ENCODE measurements at regions not wholly inside any gene's neighbourhood (a gene's known extent, or its start where the extent isn't known, plus 50 kb on each side); places are given as distances from the start of the nearest gene placed in this dataset.

DNA sequence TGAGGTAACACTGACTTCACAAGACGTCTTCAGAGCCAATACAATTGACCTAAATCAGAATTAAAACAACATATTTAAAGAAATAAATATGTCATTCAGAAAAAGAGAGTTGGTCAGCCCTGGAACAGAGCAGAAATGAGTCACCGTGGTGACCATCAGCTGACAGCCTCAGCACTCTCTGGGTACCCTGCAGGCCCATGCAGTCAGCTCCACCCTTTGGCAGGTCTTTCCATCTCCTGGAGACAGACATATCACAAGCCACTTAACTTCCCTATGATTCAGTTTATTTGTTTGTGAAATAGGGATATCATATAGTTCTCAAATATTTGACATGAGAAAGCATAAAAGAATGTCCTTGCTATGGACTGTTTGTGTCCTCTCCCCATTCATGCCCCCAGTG is 151.6 kb upstream of the MEF2C start:
- TF ChIP-seq TCF4 (CRISPR knock-in tag; IDR thresholded peaks at IDR 0.05; ENCODE audit: borderline replicate concordance) (no peak), ZNF8 (CRISPR knock-in tag; IDR thresholded peaks at IDR 0.05) (no peak), PPARA (CRISPR knock-in tag; IDR thresholded peaks at IDR 0.05; ENCODE audit: borderline replicate concordance) (no peak), ESRRG (CRISPR knock-in tag; IDR thresholded peaks at IDR 0.05) (no peak), ZC3H10 (CRISPR knock-in tag; IDR thresholded peaks at IDR 0.05) (no peak), ARNTL (CRISPR knock-in tag; IDR thresholded peaks at IDR 0.05; ENCODE audit: borderline replicate concordance, low read depth) (no peak)
- TF ChIP-seq, protein P1, sequence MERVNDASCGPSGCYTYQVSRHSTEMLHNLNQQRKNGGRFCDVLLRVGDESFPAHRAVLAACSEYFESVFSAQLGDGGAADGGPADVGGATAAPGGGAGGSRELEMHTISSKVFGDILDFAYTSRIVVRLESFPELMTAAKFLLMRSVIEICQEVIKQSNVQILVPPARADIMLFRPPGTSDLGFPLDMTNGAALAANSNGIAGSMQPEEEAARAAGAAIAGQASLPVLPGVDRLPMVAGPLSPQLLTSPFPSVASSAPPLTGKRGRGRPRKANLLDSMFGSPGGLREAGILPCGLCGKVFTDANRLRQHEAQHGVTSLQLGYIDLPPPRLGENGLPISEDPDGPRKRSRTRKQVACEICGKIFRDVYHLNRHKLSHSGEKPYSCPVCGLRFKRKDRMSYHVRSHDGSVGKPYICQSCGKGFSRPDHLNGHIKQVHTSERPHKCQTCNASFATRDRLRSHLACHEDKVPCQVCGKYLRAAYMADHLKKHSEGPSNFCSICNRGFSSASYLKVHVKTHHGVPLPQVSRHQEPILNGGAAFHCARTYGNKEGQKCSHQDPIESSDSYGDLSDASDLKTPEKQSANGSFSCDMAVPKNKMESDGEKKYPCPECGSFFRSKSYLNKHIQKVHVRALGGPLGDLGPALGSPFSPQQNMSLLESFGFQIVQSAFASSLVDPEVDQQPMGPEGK (CRISPR knock-in tag; IDR thresholded peaks at IDR 0.05; ENCODE audit: borderline replicate concordance): no peak
